ENCODE measurements at regions not wholly inside any gene's neighbourhood (a gene's known extent, or its start where the extent isn't known, plus 50 kb on each side); places are given as distances from the start of the nearest gene placed in this dataset.

GRCh38 chr2:65681503-65681902 lies 249.1 kb upstream of the SPRED2 start:
- Histone ChIP-seq H3K9me3 (ENCODE audit: control insufficient read depth, insufficient read depth, low read length) (no peaks in the 10 kb centered on the region), H3K36me3 (ENCODE audit: control insufficient read depth, insufficient read depth, low read length) (no peaks in the 10 kb centered on the region), H3K27me3 (ENCODE audit: control insufficient read depth, insufficient read depth, low read length) (no peaks in the 10 kb centered on the region), H3K4me1 (ENCODE audit: control insufficient read depth, insufficient read depth, low read length) (no peaks in the 10 kb centered on the region), H3K4me3 (ENCODE audit: low read depth, low read length) (no peak overlapping the region), H3K9ac (ENCODE audit: low read depth, low read length) (no peak overlapping the region)

- Histone ChIP-seq H3K9ac (ENCODE audit: low read depth, low read length) (no peak overlapping the region), H3K27me3 (ENCODE audit: control insufficient read depth, insufficient read depth, low read length) (no peaks in the 10 kb centered on the region), H3K4me1 (ENCODE audit: control insufficient read depth, insufficient read depth, low read length) (peaks cover 4% of the 10 kb centered on the region), H3K36me3 (ENCODE audit: control insufficient read depth, insufficient read depth, low read length) (no peaks in the 10 kb centered on the region), H3K9me3 (ENCODE audit: control insufficient read depth, insufficient read depth, low read length) (no peaks in the 10 kb centered on the region), H3K4me3 (ENCODE audit: low read depth, low read length) (no peak overlapping the region)
These were observed 246.5 kb upstream of the SPRED2 start for GRCh38 chr2:65678779-65679391.

GRCh38 chr2:65675350-65675749 lies 243.0 kb upstream of the SPRED2 start:
- no peak overlapping the region for H3K9ac ChIP-seq (ENCODE audit: low read depth, low read length)
- H3K36me3 ChIP-seq (ENCODE audit: control insufficient read depth, insufficient read depth, low read length) = no peaks in the 10 kb centered on the region
- no peaks in the 10 kb centered on the region for H3K27me3 ChIP-seq (ENCODE audit: control insufficient read depth, insufficient read depth, low read length)
- no peak overlapping the region for H3K4me3 ChIP-seq (ENCODE audit: low read depth, low read length)
- no peaks in the 10 kb centered on the region for H3K9me3 ChIP-seq (ENCODE audit: control insufficient read depth, insufficient read depth, low read length)
- peaks cover 4% of the 10 kb centered on the region for H3K4me1 ChIP-seq (ENCODE audit: control insufficient read depth, insufficient read depth, low read length)

- no peak overlapping the region for H3K4me3 ChIP-seq (ENCODE audit: low read depth, low read length)
- H3K4me1 ChIP-seq (ENCODE audit: control insufficient read depth, insufficient read depth, low read length) = peaks cover 4% of the 10 kb centered on the region
- H3K36me3 ChIP-seq (ENCODE audit: control insufficient read depth, insufficient read depth, low read length) = no peaks in the 10 kb centered on the region
- no peaks in the 10 kb centered on the region for H3K9me3 ChIP-seq (ENCODE audit: control insufficient read depth, insufficient read depth, low read length)
- no peak overlapping the region for H3K9ac ChIP-seq (ENCODE audit: low read depth, low read length)
- no peaks in the 10 kb centered on the region for H3K27me3 ChIP-seq (ENCODE audit: control insufficient read depth, insufficient read depth, low read length)
These were observed 239.4 kb upstream of the SPRED2 start for GRCh38 chr2:65671670-65672242.

DNA sequence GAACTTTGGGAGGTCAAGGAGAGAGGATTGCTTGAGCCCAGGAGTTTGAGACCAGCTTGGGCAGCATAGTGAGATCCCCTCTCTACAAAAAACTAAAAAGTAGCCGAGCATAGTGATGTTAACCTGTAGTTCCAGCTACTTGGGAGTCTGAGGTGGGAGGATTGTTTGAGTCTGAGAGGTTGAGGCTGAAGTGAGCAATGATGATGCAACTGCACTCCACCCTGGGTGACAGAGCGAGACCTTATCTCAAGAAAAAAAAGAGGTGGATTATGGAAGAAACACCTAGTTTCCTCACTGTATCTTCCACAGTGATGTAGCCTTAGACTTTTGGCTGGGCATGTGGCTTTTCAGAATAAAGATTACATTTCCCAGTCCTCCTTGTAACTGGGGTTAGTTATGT lies 237.2 kb upstream of the SPRED2 start:
- Histone ChIP-seq H3K4me3 (ENCODE audit: low read depth, low read length) (no peak overlapping the region), H3K27me3 (ENCODE audit: control insufficient read depth, insufficient read depth, low read length) (no peaks in the 10 kb centered on the region), H3K36me3 (ENCODE audit: control insufficient read depth, insufficient read depth, low read length) (no peaks in the 10 kb centered on the region), H3K9me3 (ENCODE audit: control insufficient read depth, insufficient read depth, low read length) (no peaks in the 10 kb centered on the region), H3K4me1 (ENCODE audit: control insufficient read depth, insufficient read depth, low read length) (peaks cover 4% of the 10 kb centered on the region), H3K9ac (ENCODE audit: low read depth, low read length) (no peak overlapping the region)

- Histone ChIP-seq H3K4me3 (ENCODE audit: low read depth, low read length) (no peak overlapping the region), H3K4me1 (ENCODE audit: control insufficient read depth, insufficient read depth, low read length) (no peaks in the 10 kb centered on the region), H3K36me3 (ENCODE audit: control insufficient read depth, insufficient read depth, low read length) (no peaks in the 10 kb centered on the region), H3K27me3 (ENCODE audit: control insufficient read depth, insufficient read depth, low read length) (no peaks in the 10 kb centered on the region), H3K9me3 (ENCODE audit: control insufficient read depth, insufficient read depth, low read length) (no peaks in the 10 kb centered on the region), H3K9ac (ENCODE audit: low read depth, low read length) (no peak overlapping the region)
These were observed 236.3 kb upstream of the SPRED2 start for GRCh38 chr2:65668744-65669143.

- no peaks in the 10 kb centered on the region for H3K36me3 ChIP-seq (ENCODE audit: control insufficient read depth, insufficient read depth, low read length)
- no peak overlapping the region for H3K4me3 ChIP-seq (ENCODE audit: low read depth, low read length)
- no peaks in the 10 kb centered on the region for H3K27me3 ChIP-seq (ENCODE audit: control insufficient read depth, insufficient read depth, low read length)
- no peaks in the 10 kb centered on the region for H3K4me1 ChIP-seq (ENCODE audit: control insufficient read depth, insufficient read depth, low read length)
- no peaks in the 10 kb centered on the region for H3K9me3 ChIP-seq (ENCODE audit: control insufficient read depth, insufficient read depth, low read length)
- no peak overlapping the region for H3K9ac ChIP-seq (ENCODE audit: low read depth, low read length)
These were observed 233.8 kb upstream of the SPRED2 start for GRCh38 chr2:65666156-65666725.

- Histone ChIP-seq H3K9ac (ENCODE audit: low read depth, low read length) (no peak overlapping the region), H3K4me3 (ENCODE audit: low read depth, low read length) (no peak overlapping the region), H3K9me3 (ENCODE audit: control insufficient read depth, insufficient read depth, low read length) (no peaks in the 10 kb centered on the region), H3K27me3 (ENCODE audit: control insufficient read depth, insufficient read depth, low read length) (no peaks in the 10 kb centered on the region), H3K36me3 (ENCODE audit: control insufficient read depth, insufficient read depth, low read length) (no peaks in the 10 kb centered on the region), H3K4me1 (ENCODE audit: control insufficient read depth, insufficient read depth, low read length) (no peaks in the 10 kb centered on the region)
These were observed 232.5 kb upstream of the SPRED2 start for GRCh38 chr2:65664931-65665330.

DNA sequence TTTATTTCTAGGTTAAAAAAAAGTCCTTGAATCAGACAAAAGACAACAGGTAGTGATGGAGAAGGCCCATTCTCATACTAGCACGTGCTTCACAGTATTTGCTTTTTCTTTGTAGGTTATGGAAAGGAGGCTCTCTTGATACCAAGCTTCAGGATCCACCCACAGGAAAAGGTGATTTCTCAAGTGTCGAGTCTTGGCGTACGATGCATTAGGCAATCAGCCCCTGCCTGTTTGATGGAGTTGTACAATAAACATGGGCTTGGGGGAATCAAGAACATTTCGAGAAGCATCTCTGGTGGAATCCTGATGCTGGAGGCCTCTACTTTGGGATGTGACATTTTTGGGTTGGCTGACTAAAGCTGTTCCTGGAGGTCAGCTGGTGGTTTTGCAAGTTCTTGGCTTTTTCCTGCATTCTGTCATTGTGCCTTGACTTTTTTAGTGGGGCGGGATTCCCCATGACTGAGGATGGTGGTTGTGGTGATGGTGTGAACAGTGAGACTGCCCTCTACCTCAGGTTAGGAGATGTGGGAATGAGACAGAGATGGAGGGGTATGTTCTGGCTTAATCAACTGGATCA lies 231.5 kb upstream of the SPRED2 start:
- Histone ChIP-seq H3K4me3 (ENCODE audit: low read depth, low read length) (no peak overlapping the region), H3K27me3 (ENCODE audit: control insufficient read depth, insufficient read depth, low read length) (no peaks in the 10 kb centered on the region), H3K36me3 (ENCODE audit: control insufficient read depth, insufficient read depth, low read length) (no peaks in the 10 kb centered on the region), H3K9me3 (ENCODE audit: control insufficient read depth, insufficient read depth, low read length) (no peaks in the 10 kb centered on the region), H3K4me1 (ENCODE audit: control insufficient read depth, insufficient read depth, low read length) (no peaks in the 10 kb centered on the region), H3K9ac (ENCODE audit: low read depth, low read length) (no peak overlapping the region)

DNA sequence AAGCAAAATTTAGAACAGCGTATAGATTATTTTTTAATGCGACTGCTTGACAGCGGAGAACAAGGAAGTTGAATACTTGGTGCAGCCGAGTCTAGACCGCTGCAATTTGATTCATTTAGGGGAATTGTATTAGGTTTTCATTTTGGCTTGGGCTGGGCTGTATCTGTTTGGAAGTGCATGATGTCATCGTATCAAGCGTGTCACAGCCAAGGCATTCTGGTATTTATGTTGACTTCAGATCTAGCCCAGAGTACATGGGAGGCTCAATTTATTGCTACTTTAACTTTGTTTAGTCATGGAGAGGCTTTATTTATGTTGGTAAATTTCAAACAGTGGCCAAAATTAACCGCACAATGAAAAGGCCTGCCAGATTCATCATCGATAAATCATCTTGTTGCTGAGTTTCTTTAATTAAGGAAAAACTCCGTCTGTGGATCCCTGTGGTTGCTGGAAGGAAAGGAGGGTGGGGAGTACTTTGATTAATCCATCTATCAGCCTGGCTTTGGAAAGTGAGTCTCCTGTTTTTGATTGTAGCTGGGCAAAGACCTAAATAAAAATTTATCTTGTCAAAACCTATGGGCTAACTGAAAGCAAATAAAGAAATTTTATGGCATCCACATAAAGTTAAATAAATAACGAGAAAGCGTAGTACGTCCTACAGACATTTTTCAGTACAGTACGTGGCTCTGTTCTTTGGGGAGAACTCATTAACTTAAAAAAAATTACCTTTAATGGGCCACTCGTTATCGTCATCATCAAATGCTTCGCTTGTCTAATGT lies 230.4 kb upstream of the SPRED2 start:
- Histone ChIP-seq H3K9ac (ENCODE audit: low read depth, low read length) (no peak overlapping the region), H3K27me3 (ENCODE audit: control insufficient read depth, insufficient read depth, low read length) (no peaks in the 10 kb centered on the region), H3K9me3 (ENCODE audit: control insufficient read depth, insufficient read depth, low read length) (no peaks in the 10 kb centered on the region), H3K36me3 (ENCODE audit: control insufficient read depth, insufficient read depth, low read length) (no peaks in the 10 kb centered on the region), H3K4me1 (ENCODE audit: control insufficient read depth, insufficient read depth, low read length) (no peaks in the 10 kb centered on the region), H3K4me3 (ENCODE audit: low read depth, low read length) (no peak overlapping the region)

GRCh38 chr2:65661980-65662653 lies 229.7 kb upstream of the SPRED2 start:
- H3K27me3 ChIP-seq (ENCODE audit: control insufficient read depth, insufficient read depth, low read length) = no peaks in the 10 kb centered on the region
- H3K36me3 ChIP-seq (ENCODE audit: control insufficient read depth, insufficient read depth, low read length) = no peaks in the 10 kb centered on the region
- H3K9me3 ChIP-seq (ENCODE audit: control insufficient read depth, insufficient read depth, low read length) = no peaks in the 10 kb centered on the region
- H3K4me3 ChIP-seq (ENCODE audit: low read depth, low read length) = no peak overlapping the region
- H3K9ac ChIP-seq (ENCODE audit: low read depth, low read length) = no peak overlapping the region
- no peaks in the 10 kb centered on the region for H3K4me1 ChIP-seq (ENCODE audit: control insufficient read depth, insufficient read depth, low read length)
